Testis (tissue), 2 donors: ENCODE measurements at regions not wholly inside any gene's neighbourhood (a gene's known extent, or its start where the extent isn't known, plus 50 kb on each side); places are given as distances from the start of the nearest gene placed in this dataset.

ENCODE experiments used
- DNase-seq: peaks from one replicate; pipeline ENCODE4 v3.0.0-alpha.2; 2019
- H3K27ac ChIP-seq, 2 donors: fragments of 200-600 bp; sonication (generic); one replicate each; pipeline ENCODE4 v1.5.1; 2019
- H3K27me3 ChIP-seq: fragments of 200-600 bp; sonication (generic); one replicate; pipeline ENCODE4 v1.5.1; 2019
- H3K36me3 ChIP-seq: fragments of 200-600 bp; sonication (generic); one replicate; pipeline ENCODE4 v1.5.1; 2017; ENCODE audit warnings: low read depth; ENCODE audit errors: missing control alignments
- H3K4me1 ChIP-seq: fragments of 200-600 bp; sonication (generic); one replicate; pipeline ENCODE4 v1.5.1; 2019
- H3K4me3 ChIP-seq, 2 donors: fragments of 200-600 bp; sonication (generic); one replicate each; pipeline ENCODE4 v1.5.1; 2017 to 2019
- H3K9me3 ChIP-seq: fragments of 200-600 bp; sonication (generic); one replicate; pipeline ENCODE4 v1.5.1; 2017
- CTCF ChIP-seq, 3 experiments: fragments of 450-650 bp in 2 of 3; fragments of 200-600 bp in 1 of 3; sonication (generic) in 1 of 3; IDR thresholded peaks; one replicate each; pipeline ENCODE4 v1.5.1; 2016 to 2019; ENCODE audit warnings: antibody characterized with exemption in 3 of 3, mild to moderate bottlenecking in 2 of 3, moderate library complexity in 1 of 3
- POLR2A ChIP-seq: fragments of 450-650 bp; IDR thresholded peaks from one replicate; pipeline ENCODE4 v1.6.1; 2017; ENCODE audit warnings: antibody characterized with exemption, mild to moderate bottlenecking, moderate library complexity
- WGBS, 2 donors: methylation state at CpG; one replicate each; pipeline ENCODE4 v1.1.5; 2018; 5-methylcytosine and 5-hydroxymethylcytosine counted together
- intact Hi-C: fragments of 100-400 bp; cut with DNase I; formaldehyde crosslinking; loops from one replicate; pipeline ENCODE4 v1.15.1; 2023; ENCODE audit warnings: low total_unique reads

DNA sequence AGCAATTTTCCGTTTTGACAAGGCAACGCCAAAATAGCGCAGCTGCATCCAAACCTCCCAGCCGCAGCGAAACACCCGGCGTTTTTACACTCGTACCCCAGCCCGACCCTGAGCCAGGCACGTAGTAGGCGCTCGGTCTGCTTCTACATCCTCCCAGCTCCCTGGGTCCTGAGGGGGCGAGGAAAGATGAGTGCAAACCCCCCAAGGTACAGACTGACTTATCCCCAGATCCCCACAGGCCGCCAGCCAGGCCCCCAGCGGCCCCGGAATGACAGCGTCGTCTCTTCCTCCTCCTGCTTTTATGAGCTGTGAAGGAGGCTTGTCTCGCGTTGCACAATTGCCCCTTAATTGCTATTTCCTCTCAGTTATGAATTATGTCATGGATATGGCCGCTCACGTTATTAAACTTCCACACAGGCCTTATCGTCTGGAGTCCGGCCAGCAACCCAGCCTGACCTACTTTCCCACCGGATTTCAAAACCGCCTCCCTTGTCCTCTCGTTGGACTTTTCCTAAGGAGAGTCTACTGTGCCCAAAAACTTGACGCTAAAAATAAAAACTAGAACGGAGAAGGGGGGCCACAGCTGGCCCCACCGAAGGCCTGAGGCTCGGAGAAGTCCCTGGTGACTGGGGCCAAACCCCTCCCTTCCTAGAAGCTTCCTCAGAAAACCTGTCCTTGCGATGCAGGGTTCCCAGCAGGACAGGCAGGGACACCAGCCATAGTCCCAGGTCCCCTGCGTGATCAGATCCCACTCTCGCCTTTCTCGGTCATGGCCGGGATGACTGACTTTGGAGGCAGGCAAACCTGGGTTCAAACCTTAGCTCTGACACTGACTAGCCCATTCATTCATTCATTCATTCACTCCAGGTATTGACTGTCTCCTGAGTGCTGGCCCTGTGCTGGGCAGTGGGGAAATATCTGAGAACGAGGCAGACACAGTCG, 130.9 kb upstream of the PTPN1 start:
- H3K4me1 ChIP-seq: peaks cover 30% of the 10 kb centered on the region

GRCh38 chr20:50379991-50380696, 130.0 kb upstream of the PTPN1 start:
- Histone ChIP-seq H3K4me3 (no peak overlapping the region), H3K27me3 (no peaks in the 10 kb centered on the region), H3K4me1 (peaks cover 30% of the 10 kb centered on the region), H3K9me3 (no peaks in the 10 kb centered on the region), H3K27ac (peak overlapping the region; percentile 20 to 76), H3K36me3 (no peaks in the 10 kb centered on the region)
- intact Hi-C loops: loop anchor here (10.0 kb wide), 1 partner anchor 185 kb away; the partner anchor contains the start of gene CEBPB
- no peak for TF ChIP-seq CTCF (IDR thresholded peaks at IDR 0.05)
- TF ChIP-seq POLR2A: no peak
- DNase-seq: no peak
- 84 to 88% methylated on average over 13 to 16 of the region's 16 CpGs for WGBS, 2 donors

More for the DNA sequence above, 130.9 kb upstream of the PTPN1 start:
- H3K4me3 ChIP-seq: no peak overlapping the region
- intact Hi-C loops: loop anchor here (10.0 kb wide), 1 partner anchor 185 kb away; the partner anchor contains the start of gene CEBPB
- H3K9me3 ChIP-seq: no peaks in the 10 kb centered on the region
- TF ChIP-seq POLR2A: no peak
- peak overlapping the region; percentile 20 to 76 for H3K27ac ChIP-seq
- whole genome bisulfite sequencing, 2 donors: 39 to 57% methylated on average over 27 to 38 of the region's 38 CpGs
- DNase-seq: peak; percentile 95
- H3K36me3 ChIP-seq: no peaks in the 10 kb centered on the region
- H3K27me3 ChIP-seq: no peaks in the 10 kb centered on the region

- intact Hi-C loops: no loop called here
- Histone ChIP-seq H3K27me3 (no peaks in the 10 kb centered on the region), H3K4me3 (no peak overlapping the region), H3K36me3 (no peaks in the 10 kb centered on the region), H3K27ac (peak overlapping the region; percentile 20 to 76), H3K4me1 (peaks cover 30% of the 10 kb centered on the region), H3K9me3 (no peaks in the 10 kb centered on the region)
- DNase-seq: peak; percentile 63
- peak in 2 of 3 experiments; percentile 15 to 44 for TF ChIP-seq CTCF (IDR thresholded peaks at IDR 0.05)
- no peak for TF ChIP-seq POLR2A
- 37 to 53% methylated on average over 5 of the region's 5 CpGs for WGBS, 2 donors
Observed at GRCh38 chr20:50380697-50381040, 129.5 kb upstream of the PTPN1 start.

GRCh38 chr20:50381075-50381732, 129.0 kb upstream of the PTPN1 start:
- H3K36me3 ChIP-seq: no peaks in the 10 kb centered on the region
- H3K27ac ChIP-seq: peak overlapping the region; percentile 20 to 76
- no peaks in the 10 kb centered on the region for H3K27me3 ChIP-seq
- TF ChIP-seq CTCF (IDR thresholded peaks at IDR 0.05) (no peak), POLR2A (no peak)
- H3K9me3 ChIP-seq: no peaks in the 10 kb centered on the region
- H3K4me1 ChIP-seq: peaks cover 30% of the 10 kb centered on the region
- intact Hi-C loops: no loop called here
- DNase-seq: no peak
- H3K4me3 ChIP-seq: no peak overlapping the region
- 47 to 52% methylated on average over 7 of the region's 7 CpGs for WGBS, 2 donors
